GM12874 (cell line): ENCODE measurements at regions not wholly inside any gene's neighbourhood (a gene's known extent, or its start where the extent isn't known, plus 50 kb on each side); places are given as distances from the start of the nearest gene placed in this dataset.

Experiments used
- TF ChIP-seq, protein P1 (sequence below): IDR thresholded peaks from 2 replicates; pipeline ENCODE4 v1.5.1; 2011; ENCODE audit warnings: low read depth, mild to moderate bottlenecking, control low read depth, low read length, moderate library complexity; ENCODE audit not compliant: insufficient read depth

DNA sequence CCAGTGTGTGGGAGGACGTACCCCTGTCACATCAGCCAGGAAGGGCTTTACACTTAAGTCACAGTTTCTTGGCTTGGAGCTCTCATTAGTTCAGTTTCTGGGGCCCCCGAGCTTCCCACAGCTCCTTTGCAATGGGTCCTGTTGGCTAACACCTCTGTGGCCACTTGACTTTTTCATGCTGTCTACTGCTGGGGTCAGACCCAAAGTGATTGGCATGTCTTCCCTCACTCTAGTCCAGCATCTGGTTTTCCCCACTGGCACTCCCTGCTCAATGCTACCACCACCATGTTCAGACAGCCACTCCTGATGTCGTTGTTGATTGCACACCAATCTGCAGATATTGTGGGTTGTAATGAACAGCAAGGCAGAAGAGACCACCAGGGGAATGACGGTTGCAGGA, 379.0 kb downstream of the FOXO1 start:
- TF ChIP-seq, protein P1, sequence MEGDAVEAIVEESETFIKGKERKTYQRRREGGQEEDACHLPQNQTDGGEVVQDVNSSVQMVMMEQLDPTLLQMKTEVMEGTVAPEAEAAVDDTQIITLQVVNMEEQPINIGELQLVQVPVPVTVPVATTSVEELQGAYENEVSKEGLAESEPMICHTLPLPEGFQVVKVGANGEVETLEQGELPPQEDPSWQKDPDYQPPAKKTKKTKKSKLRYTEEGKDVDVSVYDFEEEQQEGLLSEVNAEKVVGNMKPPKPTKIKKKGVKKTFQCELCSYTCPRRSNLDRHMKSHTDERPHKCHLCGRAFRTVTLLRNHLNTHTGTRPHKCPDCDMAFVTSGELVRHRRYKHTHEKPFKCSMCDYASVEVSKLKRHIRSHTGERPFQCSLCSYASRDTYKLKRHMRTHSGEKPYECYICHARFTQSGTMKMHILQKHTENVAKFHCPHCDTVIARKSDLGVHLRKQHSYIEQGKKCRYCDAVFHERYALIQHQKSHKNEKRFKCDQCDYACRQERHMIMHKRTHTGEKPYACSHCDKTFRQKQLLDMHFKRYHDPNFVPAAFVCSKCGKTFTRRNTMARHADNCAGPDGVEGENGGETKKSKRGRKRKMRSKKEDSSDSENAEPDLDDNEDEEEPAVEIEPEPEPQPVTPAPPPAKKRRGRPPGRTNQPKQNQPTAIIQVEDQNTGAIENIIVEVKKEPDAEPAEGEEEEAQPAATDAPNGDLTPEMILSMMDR, result no peak

DNA sequence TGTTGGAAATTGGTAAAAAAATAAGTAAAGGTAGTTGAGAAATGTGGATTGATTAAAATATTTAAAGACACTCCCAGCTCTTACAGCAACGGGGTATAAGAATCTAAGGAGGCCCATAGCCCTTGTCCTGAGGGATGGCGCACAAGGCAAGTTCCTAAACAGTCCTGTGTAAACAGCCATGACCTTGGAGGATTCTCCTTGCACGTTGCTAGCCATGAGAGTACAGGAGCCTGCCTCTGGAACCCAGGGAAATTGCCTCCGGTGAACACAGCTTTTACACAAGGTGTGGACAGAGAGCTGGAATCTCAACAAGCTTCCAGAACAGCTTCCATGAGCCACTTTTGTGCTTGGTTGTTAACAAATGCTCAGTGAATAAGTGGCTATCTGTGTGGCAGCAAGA, 378.2 kb downstream of the FOXO1 start:
- TF ChIP-seq, protein P1, result no peak

- TF ChIP-seq, protein P1, result no peak
Measured at GRCh38 chr13:40290758-40291157, 375.7 kb downstream of the FOXO1 start.

DNA sequence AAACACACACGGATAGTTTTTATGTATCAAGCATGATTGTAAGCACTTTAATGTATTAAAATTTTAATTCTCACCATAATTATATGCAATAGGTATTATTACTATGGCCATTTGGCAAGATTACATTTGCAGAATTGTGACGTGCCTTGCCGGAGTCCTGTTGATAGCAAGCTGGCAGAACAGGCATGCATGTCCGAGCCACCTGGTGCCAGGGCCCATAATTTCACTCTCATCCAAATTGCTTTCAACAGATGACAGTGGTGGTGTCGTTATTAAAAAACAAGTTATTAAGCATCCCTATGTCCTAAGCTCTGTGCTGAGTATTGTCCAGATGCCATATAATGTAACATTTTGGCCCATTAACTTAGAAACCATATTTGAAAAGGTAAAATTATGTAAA, 374.3 kb downstream of the FOXO1 start:
- TF ChIP-seq, protein P1, result no peak

DNA sequence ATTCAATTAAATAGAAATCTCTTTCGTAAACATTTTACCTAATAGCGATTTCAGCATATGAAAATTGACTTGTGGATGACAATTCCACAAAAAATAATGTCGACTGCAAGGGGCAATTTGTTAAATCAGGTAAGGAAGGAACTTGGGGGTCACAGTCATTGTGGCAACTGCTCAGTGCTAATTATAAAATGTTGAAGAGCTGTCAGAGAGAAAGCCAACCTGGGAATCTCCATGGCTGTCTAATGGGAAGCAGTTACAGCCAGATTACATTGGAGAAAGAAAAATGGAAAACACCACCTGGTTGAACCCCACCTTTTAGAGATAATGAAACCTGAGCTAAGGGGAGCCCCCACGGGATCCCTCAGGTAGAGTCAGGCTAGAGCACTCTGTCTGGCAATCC, 373.9 kb downstream of the FOXO1 start:
- TF ChIP-seq, protein P1, result no peak

DNA sequence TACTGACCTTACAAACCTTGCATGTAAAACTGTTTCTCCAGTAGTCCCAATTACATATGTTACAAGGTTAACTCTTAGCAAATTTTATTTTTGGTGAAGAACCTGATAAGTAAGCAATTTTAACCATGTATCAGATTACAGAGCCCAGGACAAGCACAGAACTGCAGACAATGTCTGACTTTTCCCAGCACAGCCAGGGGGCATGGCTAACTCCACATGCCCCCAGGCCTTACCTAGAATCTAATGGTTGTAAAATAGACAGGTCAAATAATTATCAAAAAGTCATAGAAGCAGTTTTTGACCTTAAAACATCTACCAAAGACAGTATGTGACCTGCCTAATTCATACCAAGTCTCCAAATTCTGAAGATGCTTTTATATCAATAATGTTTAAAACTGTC, 364.1 kb downstream of the FOXO1 start:
- TF ChIP-seq, protein P1, result no peak

GRCh38 chr13:40304391-40304790, 362.1 kb downstream of the FOXO1 start:
- TF ChIP-seq, protein P1, result no peak

- TF ChIP-seq, protein P1, result no peak
Measured at GRCh38 chr13:40306817-40307216, 359.6 kb downstream of the FOXO1 start.
